HFF-Myc (cell line): ENCODE measurements at regions not wholly inside any gene's neighbourhood (a gene's known extent, or its start where the extent isn't known, plus 50 kb on each side); places are given as distances from the start of the nearest gene placed in this dataset.

Experiments
- DNase-seq: peaks from one replicate; pipeline ENCODE4 v3.0.0-alpha.2; 2011; ENCODE audit warnings: low read depth; ENCODE audit errors: extremely low read depth
- H3K4me3 ChIP-seq: replicated peaks from 2 replicates; pipeline ENCODE4 v1.5.1; 2011; ENCODE audit warnings: low read depth, mild to moderate bottlenecking, control low read depth, low read length
- TF ChIP-seq, protein P1 (sequence below): IDR thresholded peaks from 2 replicates; pipeline ENCODE4 v1.5.1; 2012; ENCODE audit warnings: mild to moderate bottlenecking, low read depth, low read length, control low read depth; ENCODE audit errors: missing control alignments

- H3K4me3 ChIP-seq, result no peak overlapping the region
- DNase-seq, result no peak
- TF ChIP-seq, protein P1, sequence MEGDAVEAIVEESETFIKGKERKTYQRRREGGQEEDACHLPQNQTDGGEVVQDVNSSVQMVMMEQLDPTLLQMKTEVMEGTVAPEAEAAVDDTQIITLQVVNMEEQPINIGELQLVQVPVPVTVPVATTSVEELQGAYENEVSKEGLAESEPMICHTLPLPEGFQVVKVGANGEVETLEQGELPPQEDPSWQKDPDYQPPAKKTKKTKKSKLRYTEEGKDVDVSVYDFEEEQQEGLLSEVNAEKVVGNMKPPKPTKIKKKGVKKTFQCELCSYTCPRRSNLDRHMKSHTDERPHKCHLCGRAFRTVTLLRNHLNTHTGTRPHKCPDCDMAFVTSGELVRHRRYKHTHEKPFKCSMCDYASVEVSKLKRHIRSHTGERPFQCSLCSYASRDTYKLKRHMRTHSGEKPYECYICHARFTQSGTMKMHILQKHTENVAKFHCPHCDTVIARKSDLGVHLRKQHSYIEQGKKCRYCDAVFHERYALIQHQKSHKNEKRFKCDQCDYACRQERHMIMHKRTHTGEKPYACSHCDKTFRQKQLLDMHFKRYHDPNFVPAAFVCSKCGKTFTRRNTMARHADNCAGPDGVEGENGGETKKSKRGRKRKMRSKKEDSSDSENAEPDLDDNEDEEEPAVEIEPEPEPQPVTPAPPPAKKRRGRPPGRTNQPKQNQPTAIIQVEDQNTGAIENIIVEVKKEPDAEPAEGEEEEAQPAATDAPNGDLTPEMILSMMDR, result no peak
These were observed 275.4 kb upstream of the OBI1 start for GRCh38 chr13:78934336-78934735.

- no peak for DNase-seq
- no peak overlapping the region for H3K4me3 ChIP-seq
- TF ChIP-seq, protein P1, result no peak
These were observed 256.1 kb upstream of the OBI1 start for GRCh38 chr13:78915015-78915414.

- no peak for DNase-seq
- TF ChIP-seq, protein P1, result no peak
- H3K4me3 ChIP-seq, result no peak overlapping the region
These were observed 254.7 kb upstream of the OBI1 start for GRCh38 chr13:78913656-78914055.

GRCh38 chr13:78910147-78910546 is 251.2 kb upstream of the OBI1 start:
- TF ChIP-seq, protein P1, result no peak
- H3K4me3 ChIP-seq, result no peak overlapping the region
- DNase-seq, result no peak

GRCh38 chr13:78909276-78909675 is 250.3 kb upstream of the OBI1 start:
- DNase-seq, result no peak
- H3K4me3 ChIP-seq, result no peak overlapping the region
- TF ChIP-seq, protein P1, result no peak

- TF ChIP-seq, protein P1, result no peak
- H3K4me3 ChIP-seq, result no peak overlapping the region
- no peak for DNase-seq
These were observed 248.1 kb upstream of the OBI1 start for GRCh38 chr13:78907006-78907405.

- no peak for DNase-seq
- TF ChIP-seq, protein P1, result no peak
These were observed 238.2 kb upstream of the OBI1 start for GRCh38 chr13:78897200-78897599.

More at GRCh38 chr13:78897200-78897599, 238.2 kb upstream of the OBI1 start:
- no peak overlapping the region for H3K4me3 ChIP-seq
